ENCODE measurements at regions not wholly inside any gene's neighbourhood (a gene's known extent, or its start where the extent isn't known, plus 50 kb on each side); places are given as distances from the start of the nearest gene placed in this dataset.

DNA sequence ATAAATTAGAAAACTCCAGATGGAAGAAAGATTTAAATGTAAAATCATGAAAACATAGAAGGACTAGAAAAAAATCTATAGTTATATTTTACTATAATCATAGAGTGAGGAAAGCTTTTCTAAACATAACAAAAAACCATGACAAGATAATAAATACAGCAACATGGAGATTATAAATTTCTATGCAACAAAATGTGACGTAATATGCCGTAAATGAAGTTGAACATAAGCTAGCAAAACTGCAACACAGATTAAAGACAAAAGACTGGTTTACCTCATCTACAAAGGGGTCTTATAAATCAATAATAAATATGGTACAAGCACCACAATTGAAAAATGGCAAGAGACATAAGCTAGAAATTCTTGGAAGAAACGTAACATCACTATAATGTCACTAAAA, 140.4 kb downstream of the C4orf33 start:
- H3K9me3 ChIP-seq (ENCODE audit: control insufficient read depth, low read depth, low read length) = no peaks in the 10 kb centered on the region

DNA sequence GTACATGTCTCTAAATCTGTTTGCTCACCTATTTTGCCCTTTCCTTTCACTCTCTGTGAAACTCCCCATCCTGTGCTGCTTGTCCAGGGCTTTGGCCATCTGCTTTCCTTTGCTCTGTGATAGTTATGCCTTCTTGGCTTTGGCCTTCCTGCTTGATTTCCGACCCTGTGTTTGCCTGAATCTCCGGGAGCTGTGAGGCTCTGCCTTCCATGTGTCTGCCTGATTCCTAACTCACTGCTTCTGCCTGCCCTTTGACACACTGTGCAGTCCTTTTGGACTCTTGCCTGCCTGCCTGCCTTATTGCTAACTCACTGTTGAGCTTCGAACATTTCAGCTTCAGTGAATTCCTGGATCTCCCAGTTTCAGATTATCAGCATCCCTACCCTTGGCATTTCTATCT, 143.1 kb downstream of the C4orf33 start:
- dilution Hi-C loops (cut with MboI; ENCODE audit: extremely low pct_ligation_motif_present, low sequenced_read_pairs) = no loop called here
- H2AFZ ChIP-seq (ENCODE audit: control insufficient read depth, low read length) = no peak overlapping the region

More for the DNA sequence above, 140.4 kb downstream of the C4orf33 start:
- Histone ChIP-seq H3K79me2 (ENCODE audit: control insufficient read depth, insufficient read depth, low read length) (no peaks in the 10 kb centered on the region), H3K9ac (ENCODE audit: control insufficient read depth, extremely low read depth, insufficient read depth, low read length) (no peak overlapping the region), H3K36me3 (ENCODE audit: control insufficient read depth in 2 of 2, extremely low read depth in 1 of 2, insufficient read depth in 2 of 2, low read length in 2 of 2) (no peaks in the 10 kb centered on the region), H3K4me1 (ENCODE audit: control insufficient read depth, extremely low read depth, insufficient read depth, low read length) (no peaks in the 10 kb centered on the region), H3K9me1 (ENCODE audit: control insufficient read depth, extremely low read depth, insufficient read depth, low read length) (no peaks in the 10 kb centered on the region), H3K27me3 (ENCODE audit: control insufficient read depth, extremely low read depth, insufficient read depth, low read length) (no peaks in the 10 kb centered on the region), H3K4me3 (ENCODE audit: control insufficient read depth in 2 of 3, extremely low read depth in 1 of 3, insufficient read depth in 2 of 3, low read depth in 1 of 3, low read length in 3 of 3) (no peak overlapping the region), H3K27ac (ENCODE audit: control insufficient read depth, insufficient read depth, low read length) (no peak overlapping the region), H3K4me2 (ENCODE audit: control insufficient read depth, extremely low read depth, insufficient read depth, low read depth, low read length) (no peak overlapping the region), H4K20me1 (ENCODE audit: control insufficient read depth, extremely low read depth, insufficient read depth, low read length) (no peaks in the 10 kb centered on the region), H2AFZ (ENCODE audit: control insufficient read depth, low read length) (no peak overlapping the region)
- FAIRE-seq (no peak), DNase-seq (ENCODE audit: low read depth, low spot score) (no peak)
- dilution Hi-C loops (cut with MboI; ENCODE audit: extremely low pct_ligation_motif_present, low sequenced_read_pairs) = no loop called here
- TF ChIP-seq, protein P1, sequence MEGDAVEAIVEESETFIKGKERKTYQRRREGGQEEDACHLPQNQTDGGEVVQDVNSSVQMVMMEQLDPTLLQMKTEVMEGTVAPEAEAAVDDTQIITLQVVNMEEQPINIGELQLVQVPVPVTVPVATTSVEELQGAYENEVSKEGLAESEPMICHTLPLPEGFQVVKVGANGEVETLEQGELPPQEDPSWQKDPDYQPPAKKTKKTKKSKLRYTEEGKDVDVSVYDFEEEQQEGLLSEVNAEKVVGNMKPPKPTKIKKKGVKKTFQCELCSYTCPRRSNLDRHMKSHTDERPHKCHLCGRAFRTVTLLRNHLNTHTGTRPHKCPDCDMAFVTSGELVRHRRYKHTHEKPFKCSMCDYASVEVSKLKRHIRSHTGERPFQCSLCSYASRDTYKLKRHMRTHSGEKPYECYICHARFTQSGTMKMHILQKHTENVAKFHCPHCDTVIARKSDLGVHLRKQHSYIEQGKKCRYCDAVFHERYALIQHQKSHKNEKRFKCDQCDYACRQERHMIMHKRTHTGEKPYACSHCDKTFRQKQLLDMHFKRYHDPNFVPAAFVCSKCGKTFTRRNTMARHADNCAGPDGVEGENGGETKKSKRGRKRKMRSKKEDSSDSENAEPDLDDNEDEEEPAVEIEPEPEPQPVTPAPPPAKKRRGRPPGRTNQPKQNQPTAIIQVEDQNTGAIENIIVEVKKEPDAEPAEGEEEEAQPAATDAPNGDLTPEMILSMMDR (optimal IDR thresholded peaks at IDR 0.05 in 1 of 3, IDR thresholded peaks at IDR 0.05 in 1 of 3, conservative IDR thresholded peaks at IDR 0.05 in 1 of 3; ENCODE audit: extremely low read depth in 1 of 3, insufficient read depth in 2 of 3, low read length in 3 of 3) = no peak
- TF ChIP-seq EZH2 (IDR thresholded peaks at IDR 0.05; ENCODE audit: low read length) = no peak

More for the DNA sequence above, 143.1 kb downstream of the C4orf33 start:
- Histone ChIP-seq H3K27ac (ENCODE audit: control insufficient read depth, insufficient read depth, low read length) (no peak overlapping the region), H3K9ac (ENCODE audit: control insufficient read depth, extremely low read depth, insufficient read depth, low read length) (no peak overlapping the region), H3K9me3 (ENCODE audit: control insufficient read depth, low read depth, low read length) (no peaks in the 10 kb centered on the region), H3K4me1 (ENCODE audit: control insufficient read depth, extremely low read depth, insufficient read depth, low read length) (no peaks in the 10 kb centered on the region), H3K79me2 (ENCODE audit: control insufficient read depth, insufficient read depth, low read length) (no peaks in the 10 kb centered on the region), H3K36me3 (ENCODE audit: control insufficient read depth in 2 of 2, extremely low read depth in 1 of 2, insufficient read depth in 2 of 2, low read length in 2 of 2) (no peaks in the 10 kb centered on the region), H3K4me3 (ENCODE audit: control insufficient read depth in 2 of 3, extremely low read depth in 1 of 3, insufficient read depth in 2 of 3, low read depth in 1 of 3, low read length in 3 of 3) (no peak overlapping the region), H4K20me1 (ENCODE audit: control insufficient read depth, extremely low read depth, insufficient read depth, low read length) (no peaks in the 10 kb centered on the region), H3K9me1 (ENCODE audit: control insufficient read depth, extremely low read depth, insufficient read depth, low read length) (no peaks in the 10 kb centered on the region), H3K27me3 (ENCODE audit: control insufficient read depth, extremely low read depth, insufficient read depth, low read length) (no peaks in the 10 kb centered on the region), H3K4me2 (ENCODE audit: control insufficient read depth, extremely low read depth, insufficient read depth, low read depth, low read length) (no peak overlapping the region)
- DNase-seq (ENCODE audit: low read depth, low spot score) = no peak
- no peak for FAIRE-seq
- no peak for TF ChIP-seq EZH2 (IDR thresholded peaks at IDR 0.05; ENCODE audit: low read length)
- TF ChIP-seq, protein P1 (optimal IDR thresholded peaks at IDR 0.05 in 1 of 3, IDR thresholded peaks at IDR 0.05 in 1 of 3, conservative IDR thresholded peaks at IDR 0.05 in 1 of 3; ENCODE audit: extremely low read depth in 1 of 3, insufficient read depth in 2 of 3, low read length in 3 of 3) = no peak
